Stimulated activated CD4-positive, alpha-beta T cell treated with anti-CD3 and anti-CD28 coated beads, TNF-alpha, amount 100 ng/mL, for 48 hours (primary cell): ENCODE measurements at regions not wholly inside any gene's neighbourhood (a gene's known extent, or its start where the extent isn't known, plus 50 kb on each side); places are given as distances from the start of the nearest gene placed in this dataset.
"Not testable (repeated sequence)": the region's sequence is repeated elsewhere in the genome, so short reads cannot be mapped to it uniquely, and the experiment has no call there.

ENCODE experiments used
- DNase-seq, 3 donors: peaks; one replicate each; pipeline ENCODE4 v3.0.0-alpha.2; 2020; ENCODE audit warnings: low read depth in 3 of 3

DNA sequence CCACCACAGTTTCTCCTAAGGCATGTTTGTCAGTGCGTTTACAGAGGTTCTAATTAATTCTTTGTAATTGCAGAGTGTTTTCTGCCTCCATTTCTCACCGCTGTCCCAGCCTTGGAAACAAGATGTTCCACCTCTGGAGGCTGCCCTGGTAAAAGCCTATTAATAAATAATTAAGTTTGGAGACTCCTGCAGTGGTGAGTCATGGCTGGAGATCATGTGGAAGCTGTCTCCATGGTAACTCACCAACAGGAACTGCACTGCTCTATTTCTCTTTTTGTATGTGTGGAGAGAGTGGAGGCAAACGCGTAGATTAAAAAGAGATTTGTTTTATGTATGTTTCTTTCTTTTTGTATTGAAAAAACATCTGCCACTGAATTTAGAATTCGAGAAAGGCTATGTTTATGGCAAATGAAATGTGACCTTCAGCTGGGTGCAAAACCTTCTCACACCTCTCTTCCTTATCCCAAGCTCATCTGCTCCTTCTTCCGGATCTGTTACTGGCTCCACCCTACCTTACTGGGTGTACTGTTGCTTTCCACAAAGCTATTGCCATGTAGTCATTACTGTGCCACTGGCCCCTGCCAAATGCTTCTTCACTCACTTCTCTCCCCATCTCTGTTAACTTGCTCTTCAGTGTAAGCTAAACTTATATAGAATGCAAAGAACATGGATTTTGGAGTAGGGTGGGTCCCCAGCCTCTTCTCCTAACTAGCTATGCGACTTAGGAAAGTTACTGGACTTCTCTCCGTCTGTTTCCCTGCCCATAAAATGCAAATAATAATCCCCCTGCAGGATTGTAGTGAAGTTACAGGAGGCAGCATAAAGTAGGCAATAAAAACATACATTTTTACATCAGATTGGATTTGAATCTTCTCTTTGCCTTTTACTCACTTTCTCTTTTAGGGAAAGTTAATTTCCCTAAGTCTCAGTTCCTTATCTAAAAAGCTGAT, 778.5 kb downstream of the NTRK3 start:
- no peak for DNase-seq

DNA sequence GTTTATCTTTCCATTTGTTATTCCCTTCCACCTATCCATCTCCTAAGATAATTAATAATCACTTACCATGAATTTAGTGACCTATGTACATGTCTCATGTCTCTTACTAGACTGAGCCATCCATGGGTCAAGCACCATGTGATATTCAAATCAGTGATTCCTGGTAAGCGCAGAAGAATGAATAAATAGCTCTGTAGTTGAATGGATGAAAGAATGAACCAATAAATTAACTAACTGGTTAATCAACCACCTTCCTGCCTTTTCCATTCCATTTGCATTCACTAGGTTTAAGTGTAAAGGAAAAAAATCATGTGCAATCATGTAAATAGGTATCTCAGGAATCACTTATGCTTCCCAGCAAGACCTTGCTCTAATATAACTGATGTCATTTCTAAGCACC, 779.5 kb downstream of the NTRK3 start:
- DNase-seq, result no peak

GRCh38 chr15:87470923-87471322, 785.6 kb downstream of the NTRK3 start:
- DNase-seq, result no peak

DNA sequence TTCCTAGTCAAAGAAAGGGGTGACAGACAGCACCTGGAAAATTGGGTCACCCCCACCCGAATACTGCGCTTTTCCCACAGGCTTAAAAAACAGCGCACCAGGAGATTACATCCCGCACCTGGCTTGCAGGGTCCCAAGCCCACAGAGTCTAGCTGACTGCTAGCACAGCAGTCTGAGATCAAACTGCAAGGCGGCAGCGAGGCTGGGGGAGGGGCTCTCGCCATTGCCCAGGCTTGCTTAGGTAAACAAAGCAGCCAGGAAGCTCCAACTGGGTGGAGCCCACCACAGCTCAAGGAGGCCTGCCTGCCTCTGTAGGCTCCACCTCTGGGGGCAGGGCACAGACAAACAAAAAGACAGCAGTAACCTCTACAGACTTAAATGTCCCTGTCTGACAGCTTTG, 792.6 kb downstream of the NTRK3 start:
- DNase-seq, result not testable (repeated sequence)

- no peak for DNase-seq
Measured at GRCh38 chr15:87461631-87462030, 794.9 kb downstream of the NTRK3 start.

- DNase-seq, result no peak
Measured at GRCh38 chr15:87454860-87455259, 801.7 kb downstream of the NTRK3 start.

DNA sequence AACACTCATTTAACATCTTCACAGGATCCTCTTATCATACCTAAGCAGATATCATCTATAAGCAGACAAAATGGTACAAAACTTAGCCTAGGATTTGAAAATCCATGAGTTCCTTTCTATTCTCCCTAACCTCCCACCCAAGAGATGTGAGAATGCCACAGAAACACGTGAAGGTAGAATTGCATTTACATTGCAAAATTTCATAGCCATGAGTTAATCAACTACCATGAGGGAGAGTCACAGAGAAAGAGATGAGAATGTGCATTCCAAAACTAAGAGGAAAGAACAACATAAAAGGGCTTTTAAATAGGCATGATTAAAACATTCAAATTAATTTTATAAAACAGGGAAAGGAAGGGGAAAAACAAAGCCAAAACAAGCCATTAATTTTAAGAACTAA, 806.2 kb downstream of the NTRK3 start:
- DNase-seq, result no peak

GRCh38 chr15:87439090-87439489, 817.4 kb downstream of the NTRK3 start:
- no peak for DNase-seq

DNA sequence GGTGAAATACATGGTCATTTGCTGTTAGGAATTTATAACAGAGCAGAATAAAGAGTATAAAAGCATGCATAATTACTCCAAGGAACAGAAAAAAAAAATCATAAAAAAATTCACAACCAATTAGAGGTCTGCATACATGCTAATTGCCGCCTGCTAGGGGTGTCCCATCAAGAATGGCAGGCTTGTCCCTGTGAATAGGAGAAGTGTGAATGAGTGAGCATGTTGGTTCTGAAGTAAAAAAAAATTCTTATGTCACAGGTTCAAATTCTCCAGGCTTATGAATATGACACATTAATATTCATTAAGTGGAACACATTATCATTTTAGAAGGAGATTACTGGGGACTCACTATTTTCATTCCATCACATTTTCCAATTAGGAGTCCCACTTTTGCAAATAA, 822.7 kb downstream of the NTRK3 start:
- no peak for DNase-seq

GRCh38 chr15:87429754-87430153, 826.8 kb downstream of the NTRK3 start:
- DNase-seq, result no peak

DNA sequence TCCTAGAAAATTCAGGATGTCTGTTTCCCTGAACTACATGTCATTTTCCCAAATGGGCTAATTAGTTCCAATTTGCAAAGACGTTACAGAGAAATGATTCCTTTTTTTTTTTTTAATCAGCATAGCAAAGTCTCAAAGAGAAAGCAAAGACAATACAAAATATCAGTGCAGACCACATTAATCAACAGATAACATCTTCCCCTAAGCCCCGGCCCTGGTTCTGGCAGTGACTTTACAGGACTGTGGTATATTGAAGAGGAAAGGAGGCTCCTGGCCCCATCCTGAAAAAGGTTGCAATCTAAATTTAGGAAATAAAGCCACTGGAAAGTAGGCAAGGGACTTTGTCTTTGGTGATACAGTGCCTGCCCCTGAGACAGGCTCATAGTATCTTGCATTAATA, 836.5 kb downstream of the NTRK3 start:
- DNase-seq, result no peak

- no peak for DNase-seq
Measured at GRCh38 chr15:87419344-87419743, 837.2 kb downstream of the NTRK3 start.

DNA sequence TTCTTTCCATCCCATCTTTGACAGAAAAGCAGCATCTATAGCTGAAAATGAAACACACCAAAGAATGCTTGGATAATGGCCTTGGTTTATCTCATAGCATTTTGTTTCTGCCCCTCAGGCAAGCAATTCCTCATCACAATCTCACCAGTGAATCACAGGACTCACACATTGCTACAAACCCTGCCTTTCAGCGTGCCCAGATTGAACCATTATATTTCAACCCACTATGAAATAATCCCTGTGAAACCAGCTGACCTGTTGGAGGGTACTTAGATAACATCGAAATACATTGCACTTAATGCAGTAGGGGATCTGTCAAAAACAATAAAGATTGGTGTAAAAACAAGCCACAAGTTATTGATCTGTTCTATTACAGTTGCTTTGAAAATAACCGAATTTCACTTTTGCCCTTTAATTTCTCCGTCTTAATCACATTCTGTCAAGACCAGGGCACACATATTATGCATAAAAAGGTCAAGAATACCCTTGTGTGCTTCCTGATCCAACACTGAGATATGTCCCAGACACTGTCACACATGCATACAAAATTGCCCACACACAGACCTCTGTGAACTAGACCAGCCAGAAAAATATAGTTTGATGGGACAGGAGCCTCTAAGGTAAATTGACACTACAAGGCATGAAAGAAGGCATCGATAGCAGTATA, 839.8 kb downstream of the NTRK3 start:
- DNase-seq, result no peak

GRCh38 chr15:87408902-87409301, 847.6 kb downstream of the NTRK3 start:
- no peak for DNase-seq

DNA sequence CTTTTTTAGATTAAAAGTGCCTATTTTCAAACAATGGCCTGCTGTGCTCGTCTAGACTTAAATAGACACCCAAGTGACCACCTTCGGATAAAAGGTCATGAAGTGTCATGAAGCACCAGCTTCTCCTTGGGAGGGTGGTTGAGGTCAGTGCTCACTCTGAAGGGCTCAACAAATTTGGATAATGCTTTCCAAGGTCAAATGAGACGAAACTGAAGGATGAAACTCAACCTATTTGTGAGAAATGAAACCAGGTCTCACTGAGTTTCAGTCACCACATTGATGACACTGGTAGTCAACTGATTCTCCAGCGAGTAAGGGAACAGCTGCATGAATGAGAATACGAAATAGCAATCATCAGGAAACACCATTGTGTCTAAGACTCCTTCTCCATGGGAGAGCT, 852.6 kb downstream of the NTRK3 start:
- DNase-seq, result no peak

- no peak for DNase-seq
Measured at GRCh38 chr15:87401973-87402372, 854.6 kb downstream of the NTRK3 start.

DNA sequence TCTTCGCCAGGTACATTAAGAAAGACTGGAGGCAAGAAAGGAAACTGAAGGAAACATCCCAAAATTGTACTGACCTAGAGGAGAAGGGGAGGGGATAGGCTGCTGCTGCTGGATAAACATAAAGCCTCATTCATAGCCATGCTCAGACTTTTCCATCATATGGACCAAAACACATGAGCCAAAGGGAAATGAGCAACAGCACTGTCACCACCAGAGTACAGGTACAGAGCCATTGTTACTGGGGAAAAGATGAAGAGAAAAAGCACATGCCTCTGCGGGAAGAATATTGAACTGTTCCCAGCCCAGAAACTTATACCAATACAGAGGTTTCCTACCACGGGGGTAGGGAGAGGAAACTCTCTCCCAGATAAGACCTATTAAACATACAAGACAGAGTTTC, 861.9 kb downstream of the NTRK3 start:
- no peak for DNase-seq

- no peak for DNase-seq
Measured at GRCh38 chr15:87387766-87388165, 868.8 kb downstream of the NTRK3 start.

- no peak for DNase-seq
Measured at GRCh38 chr15:87374339-87374738, 882.2 kb downstream of the NTRK3 start.

GRCh38 chr15:87369269-87369668, 887.3 kb downstream of the NTRK3 start:
- DNase-seq, result no peak

DNA sequence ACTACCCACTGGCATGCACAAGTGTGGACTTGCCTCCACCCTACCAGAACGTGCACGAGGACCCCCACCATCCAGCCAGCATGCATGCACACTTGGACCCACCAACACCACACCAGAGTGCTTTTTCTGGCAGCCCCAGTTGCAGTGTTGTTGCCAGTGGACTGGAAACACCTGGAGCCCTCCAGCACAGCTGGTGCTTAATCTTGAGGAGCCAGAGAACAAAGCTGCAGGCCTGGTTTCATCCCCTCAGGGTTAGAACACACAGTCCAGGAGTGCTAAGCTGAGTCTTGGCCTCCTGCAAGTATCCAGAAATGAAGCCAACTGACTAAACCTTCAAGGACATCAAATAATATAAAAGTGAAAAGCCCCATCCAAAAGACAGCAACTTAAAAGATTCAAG, 888.0 kb downstream of the NTRK3 start:
- no peak for DNase-seq

DNA sequence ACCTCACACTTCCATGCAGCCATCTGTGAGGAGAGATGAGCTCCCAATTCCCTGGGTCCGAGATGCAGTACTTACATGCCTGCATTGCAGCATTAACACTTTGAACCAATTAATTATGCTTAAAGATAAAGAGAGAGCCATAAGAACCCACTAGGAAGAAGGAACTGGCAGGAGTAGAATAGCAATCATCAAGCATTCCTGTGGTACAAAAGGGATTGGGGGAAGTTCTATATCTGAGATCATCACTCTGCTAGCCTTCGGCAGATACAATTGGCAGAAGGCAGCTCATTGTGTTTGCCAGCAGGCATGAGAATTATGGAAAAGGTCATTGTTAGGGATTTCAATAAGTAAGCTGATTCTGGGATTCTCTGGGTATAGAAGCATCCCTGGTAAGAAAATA, 891.4 kb downstream of the NTRK3 start:
- DNase-seq, result no peak

- no peak for DNase-seq
Measured at GRCh38 chr15:87362531-87362930, 894.0 kb downstream of the NTRK3 start.
